ENCODE measurements at regions not wholly inside any gene's neighbourhood (a gene's known extent, or its start where the extent isn't known, plus 50 kb on each side); places are given as distances from the start of the nearest gene placed in this dataset.

DNA sequence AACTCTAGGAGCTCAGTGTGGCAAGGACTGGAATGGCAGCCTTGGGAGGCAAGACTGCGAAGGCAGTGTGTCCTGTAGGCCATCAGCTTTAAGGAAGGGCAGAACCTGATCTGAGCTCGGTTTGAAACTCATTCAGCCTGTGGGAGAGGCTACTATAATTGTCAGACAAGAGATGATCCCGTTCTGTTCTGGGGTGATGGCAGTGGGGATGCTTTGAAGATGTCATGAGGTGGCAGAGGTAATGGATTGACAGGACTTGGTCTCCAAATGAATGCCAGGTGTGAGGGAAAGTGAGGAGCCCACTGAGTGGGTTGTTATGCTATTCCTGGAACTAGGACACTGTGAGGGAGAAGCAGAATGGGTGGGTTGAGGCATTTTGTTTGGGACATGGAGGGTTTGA is 144.9 kb downstream of the PJA1 start:
- TF ChIP-seq, protein P1, sequence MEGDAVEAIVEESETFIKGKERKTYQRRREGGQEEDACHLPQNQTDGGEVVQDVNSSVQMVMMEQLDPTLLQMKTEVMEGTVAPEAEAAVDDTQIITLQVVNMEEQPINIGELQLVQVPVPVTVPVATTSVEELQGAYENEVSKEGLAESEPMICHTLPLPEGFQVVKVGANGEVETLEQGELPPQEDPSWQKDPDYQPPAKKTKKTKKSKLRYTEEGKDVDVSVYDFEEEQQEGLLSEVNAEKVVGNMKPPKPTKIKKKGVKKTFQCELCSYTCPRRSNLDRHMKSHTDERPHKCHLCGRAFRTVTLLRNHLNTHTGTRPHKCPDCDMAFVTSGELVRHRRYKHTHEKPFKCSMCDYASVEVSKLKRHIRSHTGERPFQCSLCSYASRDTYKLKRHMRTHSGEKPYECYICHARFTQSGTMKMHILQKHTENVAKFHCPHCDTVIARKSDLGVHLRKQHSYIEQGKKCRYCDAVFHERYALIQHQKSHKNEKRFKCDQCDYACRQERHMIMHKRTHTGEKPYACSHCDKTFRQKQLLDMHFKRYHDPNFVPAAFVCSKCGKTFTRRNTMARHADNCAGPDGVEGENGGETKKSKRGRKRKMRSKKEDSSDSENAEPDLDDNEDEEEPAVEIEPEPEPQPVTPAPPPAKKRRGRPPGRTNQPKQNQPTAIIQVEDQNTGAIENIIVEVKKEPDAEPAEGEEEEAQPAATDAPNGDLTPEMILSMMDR (IDR thresholded peaks at IDR 0.05) = no peak
- TF ChIP-seq ZFX (IDR thresholded peaks at IDR 0.05; ENCODE audit: borderline replicate concordance) = no peak
